ENCODE measurements at regions not wholly inside any gene's neighbourhood (a gene's known extent, or its start where the extent isn't known, plus 50 kb on each side); places are given as distances from the start of the nearest gene placed in this dataset.
"Not testable (repeated sequence)": the region's sequence is repeated elsewhere in the genome, so short reads cannot be mapped to it uniquely, and the experiment has no call there.

DNA sequence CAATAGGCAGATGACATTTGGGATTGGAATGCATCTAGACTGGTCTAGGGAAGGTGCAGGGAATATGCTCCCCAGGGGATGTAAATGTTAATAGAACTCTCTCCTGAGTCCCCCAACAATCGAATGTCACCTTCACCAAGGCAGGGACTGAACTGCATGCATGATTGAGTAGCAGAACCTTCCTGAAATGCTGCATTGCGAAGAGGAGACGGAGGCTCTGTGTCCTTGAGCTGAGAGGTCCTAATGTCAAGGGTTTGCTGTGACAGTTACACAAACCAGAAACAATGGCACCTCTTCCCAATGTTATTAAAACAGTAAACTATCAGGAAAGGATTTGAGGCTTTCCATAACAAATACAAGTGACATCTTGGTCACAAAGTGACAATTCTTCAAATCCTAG, 117.5 kb upstream of the SFSWAP start:
- TF ChIP-seq, protein P1, sequence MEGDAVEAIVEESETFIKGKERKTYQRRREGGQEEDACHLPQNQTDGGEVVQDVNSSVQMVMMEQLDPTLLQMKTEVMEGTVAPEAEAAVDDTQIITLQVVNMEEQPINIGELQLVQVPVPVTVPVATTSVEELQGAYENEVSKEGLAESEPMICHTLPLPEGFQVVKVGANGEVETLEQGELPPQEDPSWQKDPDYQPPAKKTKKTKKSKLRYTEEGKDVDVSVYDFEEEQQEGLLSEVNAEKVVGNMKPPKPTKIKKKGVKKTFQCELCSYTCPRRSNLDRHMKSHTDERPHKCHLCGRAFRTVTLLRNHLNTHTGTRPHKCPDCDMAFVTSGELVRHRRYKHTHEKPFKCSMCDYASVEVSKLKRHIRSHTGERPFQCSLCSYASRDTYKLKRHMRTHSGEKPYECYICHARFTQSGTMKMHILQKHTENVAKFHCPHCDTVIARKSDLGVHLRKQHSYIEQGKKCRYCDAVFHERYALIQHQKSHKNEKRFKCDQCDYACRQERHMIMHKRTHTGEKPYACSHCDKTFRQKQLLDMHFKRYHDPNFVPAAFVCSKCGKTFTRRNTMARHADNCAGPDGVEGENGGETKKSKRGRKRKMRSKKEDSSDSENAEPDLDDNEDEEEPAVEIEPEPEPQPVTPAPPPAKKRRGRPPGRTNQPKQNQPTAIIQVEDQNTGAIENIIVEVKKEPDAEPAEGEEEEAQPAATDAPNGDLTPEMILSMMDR (IDR thresholded peaks at IDR 0.05; ENCODE audit: unreplicated experiment in 3 of 3) = no peak
- Mint-ChIP-seq H3K27me3 (ENCODE audit: low read depth) (peaks cover 20% of the 10 kb centered on the region), H3K4me3 (no peak overlapping the region), H3K27ac (no peak overlapping the region), H3K9me3 (no peaks in the 10 kb centered on the region), H3K36me3 (ENCODE audit: low read depth) (no peaks in the 10 kb centered on the region), H3K4me1 (peaks cover 11% of the 10 kb centered on the region)

DNA sequence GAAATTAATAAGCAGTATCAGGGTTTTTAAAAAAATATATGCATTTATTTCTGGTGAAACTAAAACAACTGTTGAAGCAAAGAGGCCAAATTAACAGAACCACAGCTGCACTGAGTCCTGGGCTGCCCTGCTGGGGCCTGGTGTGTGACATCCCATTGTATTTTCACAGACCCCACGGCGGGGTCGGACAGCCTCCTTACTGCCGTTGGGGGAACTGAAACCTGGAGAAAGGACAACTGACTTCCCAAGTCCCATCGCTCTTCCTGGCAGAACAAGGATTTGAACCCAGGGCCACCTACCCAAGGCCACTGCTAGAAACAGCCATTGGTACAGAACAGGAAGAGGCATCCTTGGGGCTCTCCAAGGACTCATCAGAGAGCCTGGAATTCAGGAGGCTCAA, 114.8 kb upstream of the SFSWAP start:
- Mint-ChIP-seq H3K4me3 (no peak overlapping the region), H3K27ac (no peak overlapping the region), H3K27me3 (ENCODE audit: low read depth) (peaks cover 12% of the 10 kb centered on the region), H3K36me3 (ENCODE audit: low read depth) (no peaks in the 10 kb centered on the region), H3K4me1 (no peaks in the 10 kb centered on the region), H3K9me3 (no peaks in the 10 kb centered on the region)
- TF ChIP-seq, protein P1 (IDR thresholded peaks at IDR 0.05; ENCODE audit: unreplicated experiment in 3 of 3) = no peak

DNA sequence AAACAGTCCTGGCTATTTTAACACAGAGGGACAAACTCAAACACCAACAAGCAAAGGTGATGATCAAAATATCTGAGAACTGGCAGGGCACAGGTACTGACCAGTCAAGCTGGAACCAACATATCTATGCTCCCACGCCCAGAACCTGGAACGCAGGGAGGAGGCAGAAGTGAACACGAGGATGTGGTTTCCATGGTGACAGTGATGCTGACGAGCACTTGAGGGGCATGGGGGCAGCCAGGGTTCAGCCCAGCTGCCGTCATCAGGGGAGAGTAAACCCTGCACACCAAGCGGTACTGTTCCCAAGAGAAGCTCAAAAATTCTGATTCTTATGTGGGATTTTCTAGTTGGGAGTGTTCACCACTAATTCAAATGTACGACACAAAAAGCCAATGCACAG, 113.6 kb upstream of the SFSWAP start:
- Mint-ChIP-seq H3K4me3 (no peak overlapping the region), H3K27me3 (ENCODE audit: low read depth) (peaks cover 13% of the 10 kb centered on the region), H3K27ac (no peak overlapping the region), H3K4me1 (no peaks in the 10 kb centered on the region), H3K36me3 (ENCODE audit: low read depth) (no peaks in the 10 kb centered on the region), H3K9me3 (no peaks in the 10 kb centered on the region)
- TF ChIP-seq, protein P1 (IDR thresholded peaks at IDR 0.05; ENCODE audit: unreplicated experiment in 3 of 3) = no peak

DNA sequence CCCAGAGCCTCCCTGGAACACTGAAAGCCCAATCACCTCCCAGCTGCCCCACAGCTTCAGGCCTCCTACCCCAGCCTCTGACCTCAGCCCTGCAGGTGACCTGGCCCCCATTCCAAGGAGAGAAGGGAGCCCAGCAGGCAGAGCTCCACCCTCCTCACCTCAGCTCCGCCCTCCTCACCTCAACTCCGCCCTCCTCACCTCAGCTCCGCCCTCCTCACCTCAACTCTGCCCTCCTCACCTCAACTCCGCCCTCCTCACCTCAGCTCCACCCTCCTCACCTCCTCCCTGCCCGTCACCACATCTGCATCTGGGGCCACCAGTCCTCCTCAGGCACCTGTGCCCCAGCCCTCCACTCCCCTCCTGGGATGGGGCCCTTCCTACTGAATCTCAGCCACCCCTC, 112.2 kb upstream of the SFSWAP start:
- Mint-ChIP-seq H3K4me3 (no peak overlapping the region), H3K4me1 (no peaks in the 10 kb centered on the region), H3K9me3 (no peaks in the 10 kb centered on the region), H3K36me3 (ENCODE audit: low read depth) (no peaks in the 10 kb centered on the region), H3K27me3 (ENCODE audit: low read depth) (peaks cover 13% of the 10 kb centered on the region), H3K27ac (no peak overlapping the region)
- TF ChIP-seq, protein P1 (IDR thresholded peaks at IDR 0.05; ENCODE audit: unreplicated experiment in 3 of 3) = no peak

DNA sequence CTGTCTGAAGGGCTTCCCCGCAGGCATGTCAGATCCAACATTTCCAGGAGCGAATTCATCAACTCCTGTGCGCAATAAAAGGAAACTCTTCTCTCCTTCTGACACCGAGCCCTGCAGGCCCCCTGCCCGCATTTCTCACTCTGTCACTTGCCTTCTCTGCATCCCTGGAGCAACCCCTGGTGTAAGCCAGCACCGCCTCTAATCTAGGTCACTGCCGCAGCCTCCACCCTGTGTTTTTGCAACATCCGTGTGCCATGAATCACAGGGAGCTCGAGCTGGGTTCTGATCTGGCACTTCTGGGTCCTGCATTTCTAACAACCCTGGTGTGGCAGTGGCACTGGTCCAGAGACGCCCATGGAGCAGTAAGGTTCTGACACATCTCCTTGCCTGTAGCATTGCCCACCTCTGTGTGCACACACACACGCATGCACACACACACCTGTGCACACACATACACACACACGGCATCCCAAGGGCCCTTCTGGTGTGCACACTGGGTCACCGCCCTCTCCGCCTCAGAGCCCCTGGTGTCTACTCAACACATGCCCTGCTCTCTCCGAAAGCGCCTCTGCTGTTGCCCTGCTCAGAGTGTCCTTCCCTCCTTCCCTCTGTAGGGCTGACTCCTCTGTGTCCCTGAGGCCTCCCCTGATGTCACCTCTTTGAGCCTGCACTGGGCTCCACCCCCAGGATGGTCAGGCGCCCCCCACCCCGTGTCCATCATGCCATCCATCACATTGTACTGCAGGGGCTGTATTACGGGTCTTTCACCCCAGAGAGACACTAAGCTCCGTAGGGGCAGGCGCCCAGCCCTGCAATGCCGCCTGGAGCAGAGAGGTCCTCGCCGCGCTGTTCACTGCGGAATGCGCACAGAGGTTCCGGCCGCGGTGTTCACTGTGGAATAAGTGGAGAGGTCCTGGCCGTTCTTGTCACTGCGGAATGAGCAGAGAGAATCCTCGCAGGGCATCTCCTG, 111.4 kb upstream of the SFSWAP start:
- Mint-ChIP-seq H3K27ac (no peak overlapping the region), H3K4me3 (no peak overlapping the region), H3K9me3 (no peaks in the 10 kb centered on the region), H3K27me3 (ENCODE audit: low read depth) (peaks cover 17% of the 10 kb centered on the region), H3K4me1 (no peaks in the 10 kb centered on the region), H3K36me3 (ENCODE audit: low read depth) (no peaks in the 10 kb centered on the region)
- TF ChIP-seq, protein P1 (IDR thresholded peaks at IDR 0.05; ENCODE audit: unreplicated experiment in 3 of 3) = no peak

DNA sequence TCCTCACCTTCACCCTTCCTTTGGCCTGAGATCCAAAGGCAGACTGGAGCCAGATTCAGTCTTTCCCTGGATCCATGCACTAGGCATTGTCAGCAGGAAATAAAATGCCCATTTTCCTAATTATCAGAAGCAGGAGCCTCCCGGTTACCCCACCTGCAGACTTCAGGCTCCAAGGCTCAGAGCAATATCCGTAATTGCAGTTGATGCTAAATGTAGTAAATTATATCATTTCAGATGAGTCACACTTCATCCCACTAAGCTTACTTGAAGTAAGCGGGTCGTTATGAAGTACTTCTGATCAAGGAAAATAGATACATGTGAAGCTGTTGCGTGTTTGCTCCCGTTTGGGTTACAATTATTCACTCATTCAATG, 110.7 kb upstream of the SFSWAP start:
- TF ChIP-seq, protein P1 (IDR thresholded peaks at IDR 0.05; ENCODE audit: unreplicated experiment in 3 of 3) = no peak
- Mint-ChIP-seq H3K27ac (no peak overlapping the region), H3K4me1 (no peaks in the 10 kb centered on the region), H3K4me3 (no peak overlapping the region), H3K36me3 (ENCODE audit: low read depth) (no peaks in the 10 kb centered on the region), H3K9me3 (no peaks in the 10 kb centered on the region), H3K27me3 (ENCODE audit: low read depth) (peaks cover 24% of the 10 kb centered on the region)

DNA sequence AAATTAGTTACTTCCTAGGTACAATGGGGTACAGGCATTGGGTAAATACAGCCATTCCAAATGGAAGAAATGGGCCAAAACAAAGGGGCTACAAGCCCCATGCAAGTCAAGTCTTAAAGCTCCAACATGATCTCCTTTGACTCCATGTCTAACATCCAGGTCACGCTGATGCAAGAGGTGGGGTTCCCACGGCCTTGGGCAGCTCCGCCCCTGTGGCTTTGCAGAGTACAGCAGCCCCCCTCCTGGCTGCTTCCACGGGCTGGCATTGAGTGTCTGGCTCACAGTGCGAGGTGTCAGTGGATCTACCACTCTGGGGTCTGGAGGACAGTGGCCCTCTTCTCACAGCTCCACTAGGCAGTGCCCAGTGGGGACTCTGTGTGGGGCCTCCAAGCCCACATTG, 109.4 kb upstream of the SFSWAP start:
- H3K9me3 Mint-ChIP-seq; H3K36me3 Mint-ChIP-seq (ENCODE audit: low read depth); H3K27ac Mint-ChIP-seq; H3K4me1 Mint-ChIP-seq; H3K4me3 Mint-ChIP-seq: not testable (repeated sequence)
- peaks cover 28% of the 10 kb centered on the region for H3K27me3 Mint-ChIP-seq (ENCODE audit: low read depth)
